Amygdala (tissue), 56 donors: ENCODE measurements at regions not wholly inside any gene's neighbourhood (a gene's known extent, or its start where the extent isn't known, plus 50 kb on each side); places are given as distances from the start of the nearest gene placed in this dataset.
"Not testable (repeated sequence)": the region's sequence is repeated elsewhere in the genome, so short reads cannot be mapped to it uniquely, and the experiment has no call there.

Experiments used
- DNase-seq, 56 donors: peaks; one replicate each; lab custom pipeline; 2025; lab: John Stamatoyannopoulos, UW

GRCh38 chr12:58301038-58301729 is 359.8 kb downstream of the ATP23 start:
- DNase-seq, result no peak

GRCh38 chr12:58301730-58302122 is 360.4 kb downstream of the ATP23 start:
- DNase-seq, result no peak

- DNase-seq, result no peak
Measured at GRCh38 chr12:58302487-58303011, 361.2 kb downstream of the ATP23 start.

- no peak for DNase-seq
Measured at GRCh38 chr12:58306266-58307000, 365.1 kb downstream of the ATP23 start.

GRCh38 chr12:58309806-58310205 is 368.4 kb downstream of the ATP23 start:
- no peak for DNase-seq

GRCh38 chr12:58310368-58310767 is 369.0 kb downstream of the ATP23 start:
- no peak for DNase-seq

GRCh38 chr12:58310809-58311622 is 369.6 kb downstream of the ATP23 start:
- no peak for DNase-seq

GRCh38 chr12:58313091-58313855 is 371.9 kb downstream of the ATP23 start:
- no peak for DNase-seq

- no peak for DNase-seq
Measured at GRCh38 chr12:58314610-58315009, 373.2 kb downstream of the ATP23 start.

- no peak for DNase-seq
Measured at GRCh38 chr12:58316926-58317325, 375.6 kb downstream of the ATP23 start.

- DNase-seq, result peak in 1 of 56 donors; percentile 1
Measured at GRCh38 chr12:58321414-58321813, 380.0 kb downstream of the ATP23 start.

GRCh38 chr12:58323676-58324075 is 382.3 kb downstream of the ATP23 start:
- DNase-seq, result no peak

GRCh38 chr12:58325561-58325960 is 384.2 kb downstream of the ATP23 start:
- DNase-seq, result no peak

- no peak for DNase-seq
Measured at GRCh38 chr12:58326534-58326933, 385.2 kb downstream of the ATP23 start.

- DNase-seq, result not testable (repeated sequence)
Measured at GRCh38 chr12:58336581-58337242, 395.3 kb downstream of the ATP23 start.

- DNase-seq, result not testable (repeated sequence)
Measured at GRCh38 chr12:58337539-58337938, 396.2 kb downstream of the ATP23 start.

GRCh38 chr12:58341791-58342190 is 400.4 kb downstream of the ATP23 start:
- DNase-seq, result no peak

GRCh38 chr12:58342736-58343135 is 401.4 kb downstream of the ATP23 start:
- DNase-seq, result no peak

- DNase-seq, result peak in 1 of 56 donors; percentile 3
Measured at GRCh38 chr12:58346032-58346632, 404.8 kb downstream of the ATP23 start.
